ENCODE measurements at regions not wholly inside any gene's neighbourhood (a gene's known extent, or its start where the extent isn't known, plus 50 kb on each side); places are given as distances from the start of the nearest gene placed in this dataset.
A peak's percentile ranks its signal among the peaks of the same experiment; 100 is the strongest.

DNA sequence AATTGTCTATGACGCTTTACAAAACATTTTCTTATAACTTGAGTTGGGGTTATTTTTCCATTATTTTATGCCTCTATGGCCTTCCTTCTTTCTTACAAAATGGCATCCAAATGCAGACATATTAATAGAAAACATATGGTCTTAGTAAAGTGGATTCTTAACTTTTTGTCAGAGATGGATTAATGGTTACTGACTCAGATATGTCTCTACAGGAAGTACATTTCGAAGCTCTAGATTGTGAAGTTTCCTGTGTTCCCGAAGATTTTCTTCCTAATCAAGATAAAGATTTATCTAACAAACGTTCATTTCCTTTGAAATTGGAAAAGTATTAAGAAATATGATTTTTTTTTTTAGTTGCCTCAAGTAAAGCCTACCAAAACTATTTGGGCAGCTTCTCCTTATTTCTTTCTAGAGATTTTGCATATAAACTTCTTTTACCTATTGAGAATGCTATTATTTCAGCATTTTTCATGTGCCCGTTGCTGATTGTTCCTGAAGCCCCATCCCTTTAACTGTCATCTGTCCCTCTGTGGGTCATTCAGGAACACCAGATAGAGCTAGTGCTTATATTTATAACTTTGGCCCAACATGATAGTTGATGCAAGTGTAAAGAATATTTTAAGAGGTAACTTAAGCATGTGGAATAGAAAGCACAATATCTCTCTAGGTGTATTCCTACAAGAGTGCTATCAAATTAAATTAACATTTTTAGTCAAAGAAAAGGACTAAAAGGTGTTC lies 498.0 kb downstream of the CCDC85A start:
- Histone ChIP-seq H3K4me1 (ENCODE audit: control insufficient read depth in 3 of 3, insufficient read depth in 3 of 3, low read length in 3 of 3) (no peaks in the 10 kb centered on the region), H3K27ac (ENCODE audit: low read depth, low read length) (no peak overlapping the region), H3K9ac (ENCODE audit: low read depth in 1 of 3, low read length in 3 of 3) (peak overlapping the region in 1 of 3 donors; percentile 10), H3K36me3 (ENCODE audit: control insufficient read depth in 3 of 3, insufficient read depth in 3 of 3, low read length in 3 of 3) (no peaks in the 10 kb centered on the region), H3K27me3 (ENCODE audit: control insufficient read depth in 3 of 3, insufficient read depth in 3 of 3, low read length in 3 of 3) (no peaks in the 10 kb centered on the region), H3K4me3 (ENCODE audit: low read length in 3 of 3) (no peak overlapping the region), H3K9me3 (ENCODE audit: control insufficient read depth in 3 of 3, low read length in 3 of 3) (no peaks in the 10 kb centered on the region)

DNA sequence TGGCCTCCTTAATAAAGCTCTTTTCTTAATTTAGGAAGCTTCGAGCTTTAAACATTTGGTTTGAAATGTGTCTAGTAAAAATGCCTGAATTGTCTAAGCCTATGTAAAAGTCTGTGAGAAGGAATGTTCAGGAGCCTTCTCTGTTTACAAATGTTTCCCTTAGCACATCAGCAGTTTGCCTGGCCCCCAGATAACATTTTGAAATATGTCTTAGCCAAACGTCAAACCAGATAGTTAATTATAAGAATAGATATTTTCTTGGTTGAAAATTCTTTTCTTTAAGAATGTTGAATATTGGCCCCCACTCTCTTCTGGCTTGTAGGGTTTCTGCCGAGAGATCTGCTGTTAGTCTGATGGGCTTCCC lies 498.6 kb downstream of the CCDC85A start:
- H3K27ac ChIP-seq (ENCODE audit: low read depth, low read length), result no peak overlapping the region
- no peaks in the 10 kb centered on the region for H3K27me3 ChIP-seq (ENCODE audit: control insufficient read depth in 3 of 3, insufficient read depth in 3 of 3, low read length in 3 of 3)
- no peaks in the 10 kb centered on the region for H3K36me3 ChIP-seq (ENCODE audit: control insufficient read depth in 3 of 3, insufficient read depth in 3 of 3, low read length in 3 of 3)
- no peaks in the 10 kb centered on the region for H3K9me3 ChIP-seq (ENCODE audit: control insufficient read depth in 3 of 3, low read length in 3 of 3)
- no peaks in the 10 kb centered on the region for H3K4me1 ChIP-seq (ENCODE audit: control insufficient read depth in 3 of 3, insufficient read depth in 3 of 3, low read length in 3 of 3)
- H3K9ac ChIP-seq (ENCODE audit: low read depth in 1 of 3, low read length in 3 of 3), result no peak overlapping the region
- H3K4me3 ChIP-seq (ENCODE audit: low read length in 3 of 3), result no peak overlapping the region

- Histone ChIP-seq H3K4me1 (ENCODE audit: control insufficient read depth in 3 of 3, insufficient read depth in 3 of 3, low read length in 3 of 3) (no peaks in the 10 kb centered on the region), H3K9me3 (ENCODE audit: control insufficient read depth in 3 of 3, low read length in 3 of 3) (no peaks in the 10 kb centered on the region), H3K36me3 (ENCODE audit: control insufficient read depth in 3 of 3, insufficient read depth in 3 of 3, low read length in 3 of 3) (no peaks in the 10 kb centered on the region), H3K4me3 (ENCODE audit: low read length in 3 of 3) (no peak overlapping the region), H3K27ac (ENCODE audit: low read depth, low read length) (no peak overlapping the region), H3K9ac (ENCODE audit: low read depth in 1 of 3, low read length in 3 of 3) (no peak overlapping the region), H3K27me3 (ENCODE audit: control insufficient read depth in 3 of 3, insufficient read depth in 3 of 3, low read length in 3 of 3) (no peaks in the 10 kb centered on the region)
Observed at GRCh38 chr2:56684327-56684726, 500.5 kb downstream of the CCDC85A start.

DNA sequence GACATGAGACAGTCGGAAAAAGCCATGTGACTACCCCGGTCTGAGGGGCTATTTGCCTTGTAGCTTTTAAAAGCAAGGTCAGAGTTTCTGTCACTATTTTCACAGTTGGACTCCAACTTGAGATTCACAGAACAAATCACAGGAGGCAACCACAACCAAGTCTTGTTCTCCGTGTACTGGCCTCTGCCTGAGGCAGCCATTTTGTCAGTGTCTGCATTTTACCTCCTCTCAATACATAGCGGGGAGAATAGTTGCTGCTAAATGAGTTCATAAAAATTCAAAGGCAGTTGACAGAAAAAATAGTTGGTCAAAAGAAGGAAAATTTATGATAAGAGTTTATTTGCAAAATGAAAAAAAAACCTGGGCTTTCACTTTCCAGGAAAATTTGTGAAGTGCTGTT lies 501.4 kb downstream of the CCDC85A start:
- no peak overlapping the region for H3K9ac ChIP-seq (ENCODE audit: low read depth in 1 of 3, low read length in 3 of 3)
- H3K4me1 ChIP-seq (ENCODE audit: control insufficient read depth in 3 of 3, insufficient read depth in 3 of 3, low read length in 3 of 3), result no peaks in the 10 kb centered on the region
- H3K4me3 ChIP-seq (ENCODE audit: low read length in 3 of 3), result no peak overlapping the region
- no peaks in the 10 kb centered on the region for H3K27me3 ChIP-seq (ENCODE audit: control insufficient read depth in 3 of 3, insufficient read depth in 3 of 3, low read length in 3 of 3)
- H3K27ac ChIP-seq (ENCODE audit: low read depth, low read length), result no peak overlapping the region
- H3K36me3 ChIP-seq (ENCODE audit: control insufficient read depth in 3 of 3, insufficient read depth in 3 of 3, low read length in 3 of 3), result no peaks in the 10 kb centered on the region
- no peaks in the 10 kb centered on the region for H3K9me3 ChIP-seq (ENCODE audit: control insufficient read depth in 3 of 3, low read length in 3 of 3)

DNA sequence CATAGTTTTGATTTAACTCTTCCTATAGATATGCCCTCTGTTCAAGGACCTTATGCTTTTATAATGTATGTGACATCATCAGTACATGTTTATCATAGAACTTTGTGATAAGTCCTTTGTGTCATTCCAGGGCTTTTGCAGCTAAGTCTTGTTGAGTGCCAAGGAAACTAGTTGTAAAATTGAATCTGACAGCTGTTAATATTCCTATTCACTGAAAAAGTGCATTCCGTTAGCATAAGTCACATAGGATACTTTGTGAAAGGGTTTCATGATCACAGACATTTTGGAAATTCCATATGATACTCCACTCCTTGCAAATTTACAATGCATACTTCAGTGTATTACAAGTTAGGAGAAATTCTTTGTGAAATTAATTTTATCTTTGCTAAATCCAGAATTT lies 503.4 kb downstream of the CCDC85A start:
- Histone ChIP-seq H3K36me3 (ENCODE audit: control insufficient read depth in 3 of 3, insufficient read depth in 3 of 3, low read length in 3 of 3) (no peaks in the 10 kb centered on the region), H3K27me3 (ENCODE audit: control insufficient read depth in 3 of 3, insufficient read depth in 3 of 3, low read length in 3 of 3) (no peaks in the 10 kb centered on the region), H3K4me1 (ENCODE audit: control insufficient read depth in 3 of 3, insufficient read depth in 3 of 3, low read length in 3 of 3) (no peaks in the 10 kb centered on the region), H3K9me3 (ENCODE audit: control insufficient read depth in 3 of 3, low read length in 3 of 3) (no peaks in the 10 kb centered on the region), H3K9ac (ENCODE audit: low read depth in 1 of 3, low read length in 3 of 3) (no peak overlapping the region), H3K4me3 (ENCODE audit: low read length in 3 of 3) (no peak overlapping the region), H3K27ac (ENCODE audit: low read depth, low read length) (no peak overlapping the region)

DNA sequence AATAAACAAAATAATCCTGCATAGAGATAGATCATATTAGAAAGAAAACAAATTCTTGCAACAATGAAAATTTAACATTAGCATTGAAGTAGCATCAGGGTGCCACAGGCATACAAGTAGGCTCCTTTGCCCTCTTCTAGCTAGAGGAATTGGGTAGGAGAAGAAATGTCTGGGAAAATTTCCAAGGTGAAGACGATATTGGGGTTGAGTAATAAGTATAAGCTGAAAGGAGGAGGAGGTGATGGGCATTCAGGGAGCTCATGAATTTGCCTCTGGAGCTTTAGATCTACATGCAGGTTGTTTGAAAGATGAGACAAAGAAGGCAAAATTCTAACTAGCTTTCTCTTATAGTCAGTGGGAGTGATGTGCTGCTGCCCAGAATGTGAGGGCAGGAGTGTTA lies 504.9 kb downstream of the CCDC85A start:
- no peaks in the 10 kb centered on the region for H3K27me3 ChIP-seq (ENCODE audit: control insufficient read depth in 3 of 3, insufficient read depth in 3 of 3, low read length in 3 of 3)
- no peaks in the 10 kb centered on the region for H3K4me1 ChIP-seq (ENCODE audit: control insufficient read depth in 3 of 3, insufficient read depth in 3 of 3, low read length in 3 of 3)
- H3K27ac ChIP-seq (ENCODE audit: low read depth, low read length), result no peak overlapping the region
- no peak overlapping the region for H3K4me3 ChIP-seq (ENCODE audit: low read length in 3 of 3)
- H3K9ac ChIP-seq (ENCODE audit: low read depth in 1 of 3, low read length in 3 of 3), result no peak overlapping the region
- no peaks in the 10 kb centered on the region for H3K36me3 ChIP-seq (ENCODE audit: control insufficient read depth in 3 of 3, insufficient read depth in 3 of 3, low read length in 3 of 3)
- H3K9me3 ChIP-seq (ENCODE audit: control insufficient read depth in 3 of 3, low read length in 3 of 3), result no peaks in the 10 kb centered on the region

GRCh38 chr2:56693501-56693900 lies 509.7 kb downstream of the CCDC85A start:
- Histone ChIP-seq H3K27ac (ENCODE audit: low read depth, low read length) (no peak overlapping the region), H3K9ac (ENCODE audit: low read depth in 1 of 3, low read length in 3 of 3) (no peak overlapping the region), H3K4me1 (ENCODE audit: control insufficient read depth in 3 of 3, insufficient read depth in 3 of 3, low read length in 3 of 3) (no peaks in the 10 kb centered on the region), H3K4me3 (ENCODE audit: low read length in 3 of 3) (no peak overlapping the region), H3K36me3 (ENCODE audit: control insufficient read depth in 3 of 3, insufficient read depth in 3 of 3, low read length in 3 of 3) (no peaks in the 10 kb centered on the region), H3K27me3 (ENCODE audit: control insufficient read depth in 3 of 3, insufficient read depth in 3 of 3, low read length in 3 of 3) (no peaks in the 10 kb centered on the region), H3K9me3 (ENCODE audit: control insufficient read depth in 3 of 3, low read length in 3 of 3) (no peaks in the 10 kb centered on the region)

DNA sequence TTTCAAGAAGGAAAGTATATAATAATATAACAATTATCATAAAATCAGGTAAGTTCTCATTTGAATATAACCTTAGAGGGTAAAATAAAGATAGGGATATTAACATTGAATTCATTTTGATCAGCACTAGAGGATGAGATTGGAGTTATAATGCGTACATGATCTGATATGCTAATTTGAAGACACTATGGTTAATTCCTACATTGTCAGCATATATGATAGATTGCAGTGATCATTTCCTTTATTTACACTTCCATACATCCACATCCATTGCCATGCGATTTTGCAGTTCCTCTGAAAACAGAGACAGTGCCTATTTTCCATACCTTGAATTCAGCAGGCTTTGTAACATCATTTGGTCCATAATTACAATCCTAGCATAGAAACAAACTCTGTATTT lies 519.2 kb downstream of the CCDC85A start:
- Histone ChIP-seq H3K9ac (ENCODE audit: low read depth in 1 of 3, low read length in 3 of 3) (no peak overlapping the region), H3K4me3 (ENCODE audit: low read length in 3 of 3) (no peak overlapping the region), H3K4me1 (ENCODE audit: control insufficient read depth in 3 of 3, insufficient read depth in 3 of 3, low read length in 3 of 3) (no peaks in the 10 kb centered on the region), H3K27me3 (ENCODE audit: control insufficient read depth in 3 of 3, insufficient read depth in 3 of 3, low read length in 3 of 3) (no peaks in the 10 kb centered on the region), H3K27ac (ENCODE audit: low read depth, low read length) (no peak overlapping the region), H3K36me3 (ENCODE audit: control insufficient read depth in 3 of 3, insufficient read depth in 3 of 3, low read length in 3 of 3) (no peaks in the 10 kb centered on the region), H3K9me3 (ENCODE audit: control insufficient read depth in 3 of 3, low read length in 3 of 3) (peaks cover 0 to 4% (median 0%) of the 10 kb centered on the region in 3 donors)

- H3K9me3 ChIP-seq (ENCODE audit: control insufficient read depth in 3 of 3, low read length in 3 of 3), result no peaks in the 10 kb centered on the region
- no peaks in the 10 kb centered on the region for H3K36me3 ChIP-seq (ENCODE audit: control insufficient read depth in 3 of 3, insufficient read depth in 3 of 3, low read length in 3 of 3)
- no peak overlapping the region for H3K27ac ChIP-seq (ENCODE audit: low read depth, low read length)
- no peak overlapping the region for H3K4me3 ChIP-seq (ENCODE audit: low read length in 3 of 3)
- no peaks in the 10 kb centered on the region for H3K27me3 ChIP-seq (ENCODE audit: control insufficient read depth in 3 of 3, insufficient read depth in 3 of 3, low read length in 3 of 3)
- no peaks in the 10 kb centered on the region for H3K4me1 ChIP-seq (ENCODE audit: control insufficient read depth in 3 of 3, insufficient read depth in 3 of 3, low read length in 3 of 3)
- no peak overlapping the region for H3K9ac ChIP-seq (ENCODE audit: low read depth in 1 of 3, low read length in 3 of 3)
Observed at GRCh38 chr2:56705713-56706112, 521.9 kb downstream of the CCDC85A start.

- Histone ChIP-seq H3K4me3 (ENCODE audit: low read length in 3 of 3) (no peak overlapping the region), H3K9me3 (ENCODE audit: control insufficient read depth in 3 of 3, low read length in 3 of 3) (no peaks in the 10 kb centered on the region), H3K27me3 (ENCODE audit: control insufficient read depth in 3 of 3, insufficient read depth in 3 of 3, low read length in 3 of 3) (no peaks in the 10 kb centered on the region), H3K4me1 (ENCODE audit: control insufficient read depth in 3 of 3, insufficient read depth in 3 of 3, low read length in 3 of 3) (no peaks in the 10 kb centered on the region), H3K27ac (ENCODE audit: low read depth, low read length) (no peak overlapping the region), H3K9ac (ENCODE audit: low read depth in 1 of 3, low read length in 3 of 3) (no peak overlapping the region), H3K36me3 (ENCODE audit: control insufficient read depth in 3 of 3, insufficient read depth in 3 of 3, low read length in 3 of 3) (no peaks in the 10 kb centered on the region)
Observed at GRCh38 chr2:56707218-56707617, 523.4 kb downstream of the CCDC85A start.
